Neural cell (in vitro differentiated cells): ENCODE measurements at regions not wholly inside any gene's neighbourhood (a gene's known extent, or its start where the extent isn't known, plus 50 kb on each side); places are given as distances from the start of the nearest gene placed in this dataset.

Experiments used
- EP300 ChIP-seq: fragments of 450-650 bp; conservative IDR thresholded peaks from 2 replicates; pipeline ENCODE4 v1.6.1; 2014; ENCODE audit warnings: antibody characterized with exemption, mild to moderate bottlenecking, moderate library complexity; ENCODE audit not compliant: poor library complexity, severe bottlenecking
- EZH2 ChIP-seq: fragments of 200-600, 300-800 bp; shearing (Covaris generic), sonication (generic); IDR thresholded peaks from 2 replicates; pipeline ENCODE4 v1.6.1; 2014; ENCODE audit warnings: antibody characterized with exemption, low read length, borderline replicate concordance, mild to moderate bottlenecking; ENCODE audit not compliant: insufficient read depth, poor library complexity, severe bottlenecking
- MXI1 ChIP-seq: fragments of 450-650 bp; conservative IDR thresholded peaks from 2 replicates; pipeline ENCODE4 v1.6.1; 2014; ENCODE audit warnings: antibody characterized with exemption, mild to moderate bottlenecking; ENCODE audit not compliant: poor library complexity, severe bottlenecking
- POLR2AphosphoS5 ChIP-seq: IDR thresholded peaks from 2 replicates; pipeline ENCODE4 v1.6.1; 2012
- RAD21 ChIP-seq: fragments of 450-650 bp; conservative IDR thresholded peaks from 2 replicates; pipeline ENCODE4 v1.6.1; 2014; ENCODE audit warnings: antibody characterized with exemption, mild to moderate bottlenecking, moderate library complexity
- SMC3 ChIP-seq: fragments of 450-650 bp; conservative IDR thresholded peaks from 2 replicates; pipeline ENCODE4 v1.6.1; 2014; ENCODE audit warnings: antibody characterized with exemption, mild to moderate bottlenecking, moderate library complexity; ENCODE audit not compliant: poor library complexity
- TAF1 ChIP-seq: IDR thresholded peaks from 2 replicates; pipeline ENCODE4 v1.6.1; 2012; ENCODE audit warnings: low read depth
- TF ChIP-seq, protein P1 (sequence below): fragments of 450-650 bp; IDR thresholded peaks from 2 replicates; pipeline ENCODE4 v1.5.1; 2014; ENCODE audit warnings: antibody characterized with exemption, mild to moderate bottlenecking, moderate library complexity; ENCODE audit not compliant: poor library complexity, severe bottlenecking
- TF ChIP-seq, protein P2 (sequence below): IDR thresholded peaks from 2 replicates; pipeline ENCODE4 v1.6.1; 2012; ENCODE audit warnings: borderline replicate concordance

DNA sequence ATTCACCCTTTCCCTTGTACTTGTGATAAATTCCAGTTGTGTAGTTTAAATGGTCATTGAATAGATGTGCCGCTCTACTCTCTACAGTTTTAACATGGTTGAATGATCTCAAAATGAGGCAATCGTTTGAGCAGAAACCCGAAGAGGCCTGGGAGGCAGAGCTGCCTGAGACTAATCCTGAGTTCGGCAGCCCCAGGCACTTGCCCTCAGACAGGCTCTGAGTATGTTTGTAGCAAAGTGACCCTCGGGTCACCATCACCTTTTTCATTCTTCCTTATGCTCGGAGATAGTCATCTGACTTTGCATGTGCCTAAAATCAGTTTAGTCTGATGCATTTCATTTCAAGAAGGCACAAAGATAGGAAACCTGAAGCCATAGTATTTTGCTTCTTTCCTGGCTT lies 184.0 kb upstream of the RBFOX1 start:
- TF ChIP-seq, protein P1, sequence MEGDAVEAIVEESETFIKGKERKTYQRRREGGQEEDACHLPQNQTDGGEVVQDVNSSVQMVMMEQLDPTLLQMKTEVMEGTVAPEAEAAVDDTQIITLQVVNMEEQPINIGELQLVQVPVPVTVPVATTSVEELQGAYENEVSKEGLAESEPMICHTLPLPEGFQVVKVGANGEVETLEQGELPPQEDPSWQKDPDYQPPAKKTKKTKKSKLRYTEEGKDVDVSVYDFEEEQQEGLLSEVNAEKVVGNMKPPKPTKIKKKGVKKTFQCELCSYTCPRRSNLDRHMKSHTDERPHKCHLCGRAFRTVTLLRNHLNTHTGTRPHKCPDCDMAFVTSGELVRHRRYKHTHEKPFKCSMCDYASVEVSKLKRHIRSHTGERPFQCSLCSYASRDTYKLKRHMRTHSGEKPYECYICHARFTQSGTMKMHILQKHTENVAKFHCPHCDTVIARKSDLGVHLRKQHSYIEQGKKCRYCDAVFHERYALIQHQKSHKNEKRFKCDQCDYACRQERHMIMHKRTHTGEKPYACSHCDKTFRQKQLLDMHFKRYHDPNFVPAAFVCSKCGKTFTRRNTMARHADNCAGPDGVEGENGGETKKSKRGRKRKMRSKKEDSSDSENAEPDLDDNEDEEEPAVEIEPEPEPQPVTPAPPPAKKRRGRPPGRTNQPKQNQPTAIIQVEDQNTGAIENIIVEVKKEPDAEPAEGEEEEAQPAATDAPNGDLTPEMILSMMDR: no peak
- TF ChIP-seq TAF1: no peak
- TF ChIP-seq POLR2AphosphoS5: no peak
- TF ChIP-seq MXI1: no peak
- TF ChIP-seq EP300: no peak
- TF ChIP-seq RAD21: no peak
- TF ChIP-seq, protein P2, sequence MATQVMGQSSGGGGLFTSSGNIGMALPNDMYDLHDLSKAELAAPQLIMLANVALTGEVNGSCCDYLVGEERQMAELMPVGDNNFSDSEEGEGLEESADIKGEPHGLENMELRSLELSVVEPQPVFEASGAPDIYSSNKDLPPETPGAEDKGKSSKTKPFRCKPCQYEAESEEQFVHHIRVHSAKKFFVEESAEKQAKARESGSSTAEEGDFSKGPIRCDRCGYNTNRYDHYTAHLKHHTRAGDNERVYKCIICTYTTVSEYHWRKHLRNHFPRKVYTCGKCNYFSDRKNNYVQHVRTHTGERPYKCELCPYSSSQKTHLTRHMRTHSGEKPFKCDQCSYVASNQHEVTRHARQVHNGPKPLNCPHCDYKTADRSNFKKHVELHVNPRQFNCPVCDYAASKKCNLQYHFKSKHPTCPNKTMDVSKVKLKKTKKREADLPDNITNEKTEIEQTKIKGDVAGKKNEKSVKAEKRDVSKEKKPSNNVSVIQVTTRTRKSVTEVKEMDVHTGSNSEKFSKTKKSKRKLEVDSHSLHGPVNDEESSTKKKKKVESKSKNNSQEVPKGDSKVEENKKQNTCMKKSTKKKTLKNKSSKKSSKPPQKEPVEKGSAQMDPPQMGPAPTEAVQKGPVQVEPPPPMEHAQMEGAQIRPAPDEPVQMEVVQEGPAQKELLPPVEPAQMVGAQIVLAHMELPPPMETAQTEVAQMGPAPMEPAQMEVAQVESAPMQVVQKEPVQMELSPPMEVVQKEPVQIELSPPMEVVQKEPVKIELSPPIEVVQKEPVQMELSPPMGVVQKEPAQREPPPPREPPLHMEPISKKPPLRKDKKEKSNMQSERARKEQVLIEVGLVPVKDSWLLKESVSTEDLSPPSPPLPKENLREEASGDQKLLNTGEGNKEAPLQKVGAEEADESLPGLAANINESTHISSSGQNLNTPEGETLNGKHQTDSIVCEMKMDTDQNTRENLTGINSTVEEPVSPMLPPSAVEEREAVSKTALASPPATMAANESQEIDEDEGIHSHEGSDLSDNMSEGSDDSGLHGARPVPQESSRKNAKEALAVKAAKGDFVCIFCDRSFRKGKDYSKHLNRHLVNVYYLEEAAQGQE: no peak
- no peak for TF ChIP-seq SMC3
- TF ChIP-seq EZH2: no peak
